Panc1 (cell line): ENCODE measurements at regions not wholly inside any gene's neighbourhood (a gene's known extent, or its start where the extent isn't known, plus 50 kb on each side); places are given as distances from the start of the nearest gene placed in this dataset.
"Not testable (repeated sequence)": the region's sequence is repeated elsewhere in the genome, so short reads cannot be mapped to it uniquely, and the experiment has no call there.

ENCODE experiments used
- ATAC-seq: fragments of 200-7000 bp; cut with Tn5 transposase; 2 replicates; pipeline ENCODE4 v1.9.1; 2020; ENCODE audit warnings: mild to moderate bottlenecking, moderate library complexity
- BruUV-seq: library from RNA; stranded (reverse); fragments of 400-500 nt; replicated peaks from 2 replicates; lab custom pipeline; 2021; lab: Mats Ljungman, UMichigan
- CTCF ChIA-PET: fragments of 300-600 bp; sonication (Branson Sonifier 250); formaldehyde crosslinking; loops from one replicate; lab custom pipeline; 2022; ENCODE audit warnings: antibody characterized with exemption; lab: Charles Lee
- POLR2A ChIA-PET: fragments of 300-600 bp; sonication (Branson Sonifier 250); formaldehyde crosslinking; loops from one replicate; lab custom pipeline; 2022; ENCODE audit warnings: antibody characterized with exemption; lab: Charles Lee
- DNase-seq: peaks from one replicate; pipeline ENCODE4 v3.0.0-alpha.2; 2010; ENCODE audit warnings: low read depth, low spot score
- H3K27ac ChIP-seq: 2 replicates; pipeline ENCODE4 v1.5.1; 2011; ENCODE audit warnings: mild to moderate bottlenecking, low read length, inconsistent platforms
- H3K27me3 ChIP-seq: fragments of 200-500 bp; sonication (Bioruptor generic); 2 replicates; pipeline ENCODE4 v1.6.0; 2014; ENCODE audit warnings: low read length, inconsistent platforms; ENCODE audit not compliant: control insufficient read depth, insufficient read depth
- H3K36me3 ChIP-seq: fragments of 200-500 bp; sonication (Bioruptor generic); 2 replicates; pipeline ENCODE4 v1.5.1; 2014; ENCODE audit warnings: inconsistent platforms, mild to moderate bottlenecking, low read length, moderate library complexity; ENCODE audit not compliant: control insufficient read depth, insufficient read depth
- H3K4me1 ChIP-seq: 2 replicates; pipeline ENCODE4 v1.5.1; 2011; ENCODE audit warnings: inconsistent platforms, mild to moderate bottlenecking, low read length, moderate library complexity; ENCODE audit not compliant: control insufficient read depth, insufficient read depth
- H3K4me3 ChIP-seq, 2 experiments: 2 replicates each; pipeline ENCODE4 v1.5.1; 2011 to 2012; ENCODE audit warnings: low read depth in 2 of 2, low read length in 2 of 2, mild to moderate bottlenecking in 2 of 2, inconsistent platforms in 1 of 2, moderate library complexity in 1 of 2
- H3K9me3 ChIP-seq: fragments of 200-500 bp; sonication (Bioruptor generic); 2 replicates; pipeline ENCODE4 v1.5.1; 2014; ENCODE audit warnings: low read depth, mild to moderate bottlenecking, inconsistent platforms, low read length, moderate library complexity; ENCODE audit not compliant: control insufficient read depth, insufficient read depth
- POLR2AphosphoS5 ChIP-seq: IDR thresholded peaks from 2 replicates; pipeline ENCODE4 v1.6.1; 2012; ENCODE audit warnings: mild to moderate bottlenecking, low read depth, low read length, moderate library complexity
- SIN3A ChIP-seq: IDR thresholded peaks from 2 replicates; pipeline ENCODE4 v1.6.1; 2012; ENCODE audit warnings: low read depth, mild to moderate bottlenecking, low read length, moderate library complexity, borderline replicate concordance; ENCODE audit not compliant: insufficient read depth
- TCF7L2 ChIP-seq: IDR thresholded peaks from 2 replicates; pipeline ENCODE4 v1.6.1; 2011; ENCODE audit warnings: mild to moderate bottlenecking, low read depth, low read length, inconsistent platforms
- in situ Hi-C: cut with HindIII; loops from 2 replicates; pipeline ENCODE4 v1.10.0; 2016; ENCODE audit warnings: low sequenced_read_pairs, low pct_unique_long_range_greater_than_20kb
- intact Hi-C: fragments of 100-400 bp; cut with micrococcal nuclease; formaldehyde crosslinking; loops from one replicate; pipeline ENCODE4 v1.10.0; 2022; ENCODE audit not compliant: unreplicated experiment
- TF ChIP-seq, protein P1 (sequence below): fragments of 450-650 bp; IDR thresholded peaks from 2 replicates; pipeline ENCODE4 v1.5.1; 2017; ENCODE audit warnings: mild to moderate bottlenecking
- TF ChIP-seq, protein P2 (sequence below), 2 experiments: IDR thresholded peaks; 2 replicates each; pipeline ENCODE4 v1.6.1; 2011 to 2012; ENCODE audit warnings: low read depth in 2 of 2, control low read depth in 1 of 2, low read length in 1 of 2, mild to moderate bottlenecking in 1 of 2, moderate library complexity in 1 of 2; ENCODE audit not compliant: insufficient read depth in 1 of 2

DNA sequence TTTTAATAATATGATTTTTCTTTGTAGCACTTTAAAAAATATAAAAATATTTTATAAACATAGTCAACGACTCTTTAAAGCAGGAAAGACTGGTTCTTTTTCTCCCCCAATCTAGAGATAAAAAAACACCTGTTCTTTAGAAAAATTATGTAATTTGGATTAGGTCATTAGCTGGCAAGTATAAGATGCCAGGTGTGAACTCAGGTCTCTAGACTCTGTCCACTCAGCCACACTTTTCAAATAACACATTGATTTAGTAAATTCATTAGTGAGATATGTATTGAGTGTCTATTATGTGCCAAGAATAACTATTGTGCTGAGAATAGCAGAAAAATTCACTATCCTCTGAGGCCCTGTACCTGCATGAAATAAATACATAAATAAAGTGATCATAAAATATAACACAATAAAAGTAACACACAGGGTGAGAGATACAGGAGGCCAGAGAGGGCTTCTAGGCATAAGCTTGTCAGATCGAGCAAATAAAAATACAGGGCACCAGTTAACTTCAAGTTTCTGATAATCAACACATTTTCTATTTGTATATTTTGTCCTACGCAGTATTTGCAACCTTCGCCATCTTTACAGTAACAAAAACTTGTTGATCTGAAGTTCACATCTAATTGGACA lies 867.1 kb upstream of the GBE1 start:
- TF ChIP-seq SIN3A (no peak), TCF7L2 (no peak), POLR2AphosphoS5 (no peak)
- TF ChIP-seq, protein P1, sequence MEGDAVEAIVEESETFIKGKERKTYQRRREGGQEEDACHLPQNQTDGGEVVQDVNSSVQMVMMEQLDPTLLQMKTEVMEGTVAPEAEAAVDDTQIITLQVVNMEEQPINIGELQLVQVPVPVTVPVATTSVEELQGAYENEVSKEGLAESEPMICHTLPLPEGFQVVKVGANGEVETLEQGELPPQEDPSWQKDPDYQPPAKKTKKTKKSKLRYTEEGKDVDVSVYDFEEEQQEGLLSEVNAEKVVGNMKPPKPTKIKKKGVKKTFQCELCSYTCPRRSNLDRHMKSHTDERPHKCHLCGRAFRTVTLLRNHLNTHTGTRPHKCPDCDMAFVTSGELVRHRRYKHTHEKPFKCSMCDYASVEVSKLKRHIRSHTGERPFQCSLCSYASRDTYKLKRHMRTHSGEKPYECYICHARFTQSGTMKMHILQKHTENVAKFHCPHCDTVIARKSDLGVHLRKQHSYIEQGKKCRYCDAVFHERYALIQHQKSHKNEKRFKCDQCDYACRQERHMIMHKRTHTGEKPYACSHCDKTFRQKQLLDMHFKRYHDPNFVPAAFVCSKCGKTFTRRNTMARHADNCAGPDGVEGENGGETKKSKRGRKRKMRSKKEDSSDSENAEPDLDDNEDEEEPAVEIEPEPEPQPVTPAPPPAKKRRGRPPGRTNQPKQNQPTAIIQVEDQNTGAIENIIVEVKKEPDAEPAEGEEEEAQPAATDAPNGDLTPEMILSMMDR, result no peak
- TF ChIP-seq, protein P2, sequence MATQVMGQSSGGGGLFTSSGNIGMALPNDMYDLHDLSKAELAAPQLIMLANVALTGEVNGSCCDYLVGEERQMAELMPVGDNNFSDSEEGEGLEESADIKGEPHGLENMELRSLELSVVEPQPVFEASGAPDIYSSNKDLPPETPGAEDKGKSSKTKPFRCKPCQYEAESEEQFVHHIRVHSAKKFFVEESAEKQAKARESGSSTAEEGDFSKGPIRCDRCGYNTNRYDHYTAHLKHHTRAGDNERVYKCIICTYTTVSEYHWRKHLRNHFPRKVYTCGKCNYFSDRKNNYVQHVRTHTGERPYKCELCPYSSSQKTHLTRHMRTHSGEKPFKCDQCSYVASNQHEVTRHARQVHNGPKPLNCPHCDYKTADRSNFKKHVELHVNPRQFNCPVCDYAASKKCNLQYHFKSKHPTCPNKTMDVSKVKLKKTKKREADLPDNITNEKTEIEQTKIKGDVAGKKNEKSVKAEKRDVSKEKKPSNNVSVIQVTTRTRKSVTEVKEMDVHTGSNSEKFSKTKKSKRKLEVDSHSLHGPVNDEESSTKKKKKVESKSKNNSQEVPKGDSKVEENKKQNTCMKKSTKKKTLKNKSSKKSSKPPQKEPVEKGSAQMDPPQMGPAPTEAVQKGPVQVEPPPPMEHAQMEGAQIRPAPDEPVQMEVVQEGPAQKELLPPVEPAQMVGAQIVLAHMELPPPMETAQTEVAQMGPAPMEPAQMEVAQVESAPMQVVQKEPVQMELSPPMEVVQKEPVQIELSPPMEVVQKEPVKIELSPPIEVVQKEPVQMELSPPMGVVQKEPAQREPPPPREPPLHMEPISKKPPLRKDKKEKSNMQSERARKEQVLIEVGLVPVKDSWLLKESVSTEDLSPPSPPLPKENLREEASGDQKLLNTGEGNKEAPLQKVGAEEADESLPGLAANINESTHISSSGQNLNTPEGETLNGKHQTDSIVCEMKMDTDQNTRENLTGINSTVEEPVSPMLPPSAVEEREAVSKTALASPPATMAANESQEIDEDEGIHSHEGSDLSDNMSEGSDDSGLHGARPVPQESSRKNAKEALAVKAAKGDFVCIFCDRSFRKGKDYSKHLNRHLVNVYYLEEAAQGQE (IDR thresholded peaks at IDR 0.05; ENCODE audit: insufficient read depth in 1 of 2, low read depth in 2 of 2, low read length in 1 of 2), result no peak
- H3K36me3 ChIP-seq, result no peaks in the 10 kb centered on the region
- H3K27ac ChIP-seq, result no peak overlapping the region
- ATAC-seq (no peak), DNase-seq (no peak)
- CTCF ChIA-PET, result no interaction called here
- no peaks in the 10 kb centered on the region for H3K27me3 ChIP-seq
- POLR2A ChIA-PET, result no interaction called here
- H3K4me1 ChIP-seq, result no peaks in the 10 kb centered on the region
- intact Hi-C loops (no loop called here), in situ Hi-C loops (no loop called here)
- H3K9me3 ChIP-seq, result no peaks in the 10 kb centered on the region
- H3K4me3 ChIP-seq, result no peak overlapping the region
- no TSS peak for BruUV-seq

DNA sequence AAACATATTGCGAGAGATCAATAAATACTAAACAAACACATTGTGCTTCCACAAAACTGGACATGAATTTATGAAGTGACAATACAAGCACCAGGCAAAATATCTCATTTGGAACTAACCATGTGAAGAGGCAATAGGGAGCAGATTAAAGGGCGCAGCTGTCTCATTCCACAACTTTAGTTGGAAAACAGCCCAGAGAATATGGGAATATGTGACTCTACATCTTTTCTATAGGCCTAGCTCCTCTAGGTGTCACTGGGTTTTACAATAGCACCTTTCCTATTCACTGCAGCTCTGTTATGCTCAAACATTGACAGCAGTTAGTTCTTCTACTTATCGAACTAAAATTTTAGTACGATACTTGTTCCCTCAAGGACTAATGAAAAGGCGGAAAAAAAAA lies 866.3 kb upstream of the GBE1 start:
- Histone ChIP-seq H3K4me1 (no peaks in the 10 kb centered on the region), H3K27me3 (no peaks in the 10 kb centered on the region), H3K27ac (no peak overlapping the region), H3K4me3 (no peak overlapping the region), H3K36me3 (no peaks in the 10 kb centered on the region), H3K9me3 (no peaks in the 10 kb centered on the region)
- DNase-seq (no peak), ATAC-seq (no peak)
- BruUV-seq, result no TSS peak
- ChIA-PET POLR2A (no interaction called here), CTCF (no interaction called here)
- intact Hi-C loops (no loop called here), in situ Hi-C loops (no loop called here)
- TF ChIP-seq POLR2AphosphoS5 (no peak), SIN3A (no peak), TCF7L2 (no peak)
- TF ChIP-seq, protein P1, result no peak
- TF ChIP-seq, protein P2 (IDR thresholded peaks at IDR 0.05; ENCODE audit: insufficient read depth in 1 of 2, low read depth in 2 of 2, low read length in 1 of 2), result no peak

DNA sequence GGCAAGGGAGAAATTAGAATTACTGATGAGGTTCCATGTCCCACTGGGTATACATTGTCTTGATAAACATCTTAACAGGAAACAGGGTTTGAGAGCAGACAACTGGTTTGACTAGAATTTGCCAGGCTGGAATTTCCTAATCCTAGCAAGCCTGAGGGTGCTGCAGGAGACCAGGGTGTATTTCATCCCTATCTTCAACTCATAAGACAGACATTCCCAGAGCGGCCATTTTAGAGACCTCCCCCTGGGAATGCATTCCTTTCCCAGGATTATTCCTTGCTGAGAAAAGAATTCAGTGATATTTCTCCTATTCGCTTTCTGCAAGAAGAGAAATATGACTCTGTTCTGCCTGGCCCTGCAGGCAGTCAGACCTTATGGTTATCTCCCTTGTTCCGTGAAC lies 859.3 kb upstream of the GBE1 start:
- DNase-seq, ATAC-seq, H3K9me3 ChIP-seq, H3K27ac ChIP-seq, CTCF ChIA-PET, H3K4me3 ChIP-seq, BruUV-seq, intact Hi-C loops, POLR2A ChIA-PET, H3K36me3 ChIP-seq, H3K4me1 ChIP-seq, H3K27me3 ChIP-seq, in situ Hi-C loops: not testable (repeated sequence)
